Keratinocyte (primary cell): ENCODE measurements at regions not wholly inside any gene's neighbourhood (a gene's known extent, or its start where the extent isn't known, plus 50 kb on each side); places are given as distances from the start of the nearest gene placed in this dataset.

Source experiments
- CTCF ChIP-seq, 3 experiments: IDR thresholded peaks in 1 of 3; conservative IDR thresholded peaks in 1 of 3; optimal IDR thresholded peaks in 1 of 3; 2 replicates in 2 of 3; 3 replicates in 1 of 3; pipeline versions ENCODE3 to v1.5.1; 2011; ENCODE audit warnings: low read length in 3 of 3, mild to moderate bottlenecking in 3 of 3, moderate library complexity in 2 of 3, control low read depth in 1 of 3, inconsistent platforms in 1 of 3; ENCODE audit not compliant: insufficient read depth in 2 of 3; ENCODE audit errors: extremely low read depth in 1 of 3
- EZH2 ChIP-seq: IDR thresholded peaks from one replicate; pipeline ENCODE4 v1.6.1; 2012; ENCODE audit warnings: inconsistent platforms, mild to moderate bottlenecking, low read length, moderate library complexity

GRCh38 chr4:56158483-56158882 is 209.7 kb downstream of the CEP135 start:
- TF ChIP-seq CTCF (optimal IDR thresholded peaks at IDR 0.05 in 1 of 3, IDR thresholded peaks at IDR 0.05 in 1 of 3, conservative IDR thresholded peaks at IDR 0.05 in 1 of 3; ENCODE audit: extremely low read depth in 1 of 3, insufficient read depth in 2 of 3, low read length in 3 of 3) (no peak), EZH2 (no peak)
